ENCODE measurements at regions not wholly inside any gene's neighbourhood (a gene's known extent, or its start where the extent isn't known, plus 50 kb on each side); places are given as distances from the start of the nearest gene placed in this dataset.

- no peaks in the 10 kb centered on the region for H4K20me1 ChIP-seq (ENCODE audit: insufficient read depth, low read length)
- no peak overlapping the region for H3K56ac ChIP-seq (ENCODE audit: extremely low read depth, insufficient read depth, low read length)
- H4K91ac ChIP-seq (ENCODE audit: insufficient read depth, low read depth, low read length), result no peak overlapping the region
- H3K18ac ChIP-seq (ENCODE audit: low read depth, low read length), result no peak overlapping the region
- 53% methylated on average over 3 of the region's 4 CpGs; no CpG with 5 or more reads in 1 of the 2 experiments for WGBS, 2 experiments (ENCODE audit: extremely low coverage in 2 of 2, insufficient read length in 1 of 2)
- no peak overlapping the region for H2AFZ ChIP-seq (replicated peaks; ENCODE audit: low read length, poor library complexity)
- in situ Hi-C loops (cut with MboI; ENCODE audit: low sequenced_read_pairs) (no loop called here), intact Hi-C loops (cut with micrococcal nuclease) (no loop called here), dilution Hi-C loops (cut with HindIII; ENCODE audit: low sequenced_read_pairs, unreplicated experiment) (no loop called here)
- no peak overlapping the region for H4K5ac ChIP-seq (ENCODE audit: low read depth, low read length)
- H3K9me3 ChIP-seq (ENCODE audit: control insufficient read depth, insufficient read depth, low read length), result 0 out of 2 replicates have a peak, but pooled peaks cover 3% of the 10 kb centered on the region
- no peaks in the 10 kb centered on the region for H3K36me3 ChIP-seq (ENCODE audit: control insufficient read depth, insufficient read depth, low read length)
- H3K79me1 ChIP-seq (ENCODE audit: low read depth in 1 of 2, low read length in 2 of 2), result no peaks in the 10 kb centered on the region
- H3K4me2 ChIP-seq (ENCODE audit: low read depth, low read length), result no peak overlapping the region
- H4K8ac ChIP-seq (ENCODE audit: low read depth in 2 of 2, low read length in 2 of 2), result no peak overlapping the region
- no peak for TF ChIP-seq CHD1 (IDR thresholded peaks at IDR 0.05; ENCODE audit: low read depth, low read length)
- no peak for TF ChIP-seq MXI1 (IDR thresholded peaks at IDR 0.05; ENCODE audit: borderline replicate concordance, low read depth, low read length)
- TF ChIP-seq CTCF (conservative IDR thresholded peaks at IDR 0.05; ENCODE audit: low read depth, low read length), result no peak
- no peak for TF ChIP-seq SMC3 (IDR thresholded peaks at IDR 0.05; ENCODE audit: low read depth, low read length)
- no peak for TF ChIP-seq FOS (IDR thresholded peaks at IDR 0.05; ENCODE audit: low read depth, low read length)
- no peak for TF ChIP-seq POLR2A (IDR thresholded peaks at IDR 0.05; ENCODE audit: low read depth, low read length)
- no peak for TF ChIP-seq NFE2L2 (IDR thresholded peaks at IDR 0.05; ENCODE audit: low read depth, low read length)
- no peak for TF ChIP-seq RAD21 (IDR thresholded peaks at IDR 0.05; ENCODE audit: low read length)
- TF ChIP-seq MAZ (IDR thresholded peaks at IDR 0.05; ENCODE audit: borderline replicate concordance, low read depth, low read length), result no peak
- TF ChIP-seq RCOR1 (IDR thresholded peaks at IDR 0.05; ENCODE audit: insufficient replicate concordance, low read length), result no peak
- TF ChIP-seq ELK1 (IDR thresholded peaks at IDR 0.05; ENCODE audit: borderline replicate concordance, low read depth, low read length), result no peak
- no peak for TF ChIP-seq BHLHE40 (IDR thresholded peaks at IDR 0.05; ENCODE audit: low read depth, low read length)
- H2BK20ac ChIP-seq (ENCODE audit: low read depth, low read length), result no peak overlapping the region
- ChIA-PET POLR2A (ENCODE audit: unreplicated experiment) (no interaction called here), CTCF (no interaction called here)
- H3K9me1 ChIP-seq (ENCODE audit: insufficient read depth, low read length), result no peaks in the 10 kb centered on the region
- no peak overlapping the region for H3K9ac ChIP-seq (ENCODE audit: low read depth, low read length)
- H3K27ac ChIP-seq (ENCODE audit: insufficient read depth, low read length), result no peak overlapping the region
- no peak overlapping the region for H2AK9ac ChIP-seq (replicated peaks; ENCODE audit: low read depth, low read length, poor library complexity)
- H3K4me1 ChIP-seq (ENCODE audit: control insufficient read depth, insufficient read depth, low read length), result no peaks in the 10 kb centered on the region
- no peak overlapping the region for H2BK15ac ChIP-seq (ENCODE audit: low read depth, low read length)
- no peak overlapping the region for H3K14ac ChIP-seq (replicated peaks; ENCODE audit: low read depth, low read length)
- ATAC-seq (ENCODE audit: low read depth) (no peak), DNase-seq (no peak)
- H2BK5ac ChIP-seq (ENCODE audit: low read depth, low read length, poor library complexity, severe bottlenecking), result no peak overlapping the region
- H3K27me3 ChIP-seq (ENCODE audit: control insufficient read depth, insufficient read depth, low read length), result no peaks in the 10 kb centered on the region; the same call in 1 of the 2 replicates
- no peak overlapping the region for H2AK5ac ChIP-seq (ENCODE audit: low read depth, low read length)
- no peak overlapping the region for H3K23ac ChIP-seq (ENCODE audit: low read depth, low read length)
- no peak overlapping the region for H2BK120ac ChIP-seq (ENCODE audit: low read depth, low read length)
- no peak overlapping the region for H3K4me3 ChIP-seq (ENCODE audit: insufficient read depth, low read depth, low read length)
- no peak overlapping the region for H3K4ac ChIP-seq (ENCODE audit: low read depth, low read length)
- no TSS peak for BruUV-seq (replicated peaks)
Observed at GRCh38 chr1:224809613-224810012, 119.9 kb upstream of the DNAH14 start.

Measured in IMR-90 (cell line).